Activated CD8-positive, alpha-beta memory T cell treated with anti-CD3 and anti-CD28 coated beads for 48 hours (primary cell): ENCODE measurements at regions not wholly inside any gene's neighbourhood (a gene's known extent, or its start where the extent isn't known, plus 50 kb on each side); places are given as distances from the start of the nearest gene placed in this dataset.

Experiments used
- DNase-seq, 3 experiments: peaks; one replicate each; pipeline ENCODE4 v3.0.0-alpha.2; 2020; ENCODE audit warnings: low read depth in 2 of 3, low spot score in 2 of 3

GRCh38 chr3:104521606-104522336, 844.9 kb upstream of the ALCAM start:
- no peak for DNase-seq

GRCh38 chr3:104523136-104523535, 843.6 kb upstream of the ALCAM start:
- no peak for DNase-seq

- no peak for DNase-seq
Measured at GRCh38 chr3:104526901-104527401, 839.8 kb upstream of the ALCAM start.

DNA sequence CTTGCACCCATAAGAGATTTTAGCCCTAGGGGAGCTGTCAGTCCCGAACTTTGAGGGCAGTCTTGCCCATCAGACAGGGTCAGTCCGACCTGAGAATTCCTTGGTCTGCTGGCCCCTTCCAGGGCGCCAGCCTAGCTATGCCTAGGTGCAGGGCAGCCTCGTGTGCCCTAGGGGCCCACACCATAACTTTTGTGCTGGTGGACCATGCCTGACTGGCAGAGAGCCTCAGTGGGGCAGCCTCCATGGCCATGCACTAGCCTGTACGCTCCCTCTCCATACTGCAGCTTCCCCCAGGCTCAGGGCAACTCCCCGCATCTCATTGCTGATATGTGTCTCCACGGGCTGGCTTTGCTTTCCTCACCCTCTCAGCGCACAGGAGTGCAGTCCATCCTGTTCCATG, 835.8 kb upstream of the ALCAM start:
- no peak for DNase-seq

DNA sequence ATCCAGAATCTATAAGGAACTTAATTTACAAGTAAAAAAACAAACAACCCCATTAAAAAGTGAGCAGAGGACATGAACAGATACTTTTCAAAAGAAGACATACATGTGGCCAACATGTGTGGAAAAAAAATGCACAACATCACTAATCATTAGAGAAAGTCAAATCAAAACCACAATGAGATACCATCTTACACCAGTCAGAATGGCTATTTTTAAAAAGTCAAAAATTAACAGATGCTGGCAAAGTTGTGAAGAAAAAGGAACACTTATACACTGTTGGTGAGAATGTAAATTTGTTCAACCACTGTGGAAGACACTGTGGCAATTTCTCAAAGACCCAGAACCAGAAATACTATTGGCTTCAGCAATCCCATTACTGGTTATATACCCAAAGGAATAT, 830.0 kb upstream of the ALCAM start:
- no peak for DNase-seq

GRCh38 chr3:104537323-104537722, 829.4 kb upstream of the ALCAM start:
- DNase-seq = no peak

- no peak for DNase-seq
Measured at GRCh38 chr3:104546301-104546700, 820.4 kb upstream of the ALCAM start.

DNA sequence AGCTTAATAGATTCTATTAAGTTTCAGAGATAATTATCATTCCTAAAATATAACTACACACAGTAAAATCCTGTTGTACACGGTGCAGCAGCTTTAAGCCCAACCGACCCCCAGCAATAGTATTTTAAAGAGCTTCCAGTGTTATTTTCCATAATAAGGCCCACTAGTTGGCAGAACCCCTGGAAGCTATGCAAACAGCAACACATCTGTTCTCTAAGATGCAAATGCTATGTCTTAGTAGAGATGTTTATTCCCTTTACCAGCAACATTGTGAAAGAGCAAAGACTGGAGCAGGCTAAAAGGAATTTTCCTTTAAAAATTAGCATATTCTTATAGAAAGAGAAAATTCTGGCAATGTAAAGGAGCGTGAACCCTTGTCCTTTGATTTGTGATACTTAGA, 819.7 kb upstream of the ALCAM start:
- no peak for DNase-seq

DNA sequence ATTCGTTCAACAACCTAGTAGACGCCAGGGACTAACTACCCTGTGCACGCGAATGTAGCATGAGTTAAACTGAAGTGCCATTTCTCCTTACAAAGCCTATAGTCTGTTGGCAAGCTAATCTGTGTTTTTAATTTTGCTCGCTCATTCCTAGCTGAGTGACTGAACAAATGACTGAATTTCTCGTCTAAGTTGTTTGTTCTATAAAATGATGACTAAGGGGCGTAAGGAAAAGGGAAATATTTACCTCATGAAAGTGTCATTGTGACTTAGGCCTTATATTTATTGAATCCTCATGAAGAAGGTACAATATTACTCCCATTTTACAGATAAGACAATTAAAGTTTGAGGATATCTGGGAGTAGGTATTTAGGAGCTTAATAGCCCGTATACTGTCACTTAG, 818.3 kb upstream of the ALCAM start:
- no peak for DNase-seq

GRCh38 chr3:104549099-104549714, 817.5 kb upstream of the ALCAM start:
- no peak for DNase-seq

DNA sequence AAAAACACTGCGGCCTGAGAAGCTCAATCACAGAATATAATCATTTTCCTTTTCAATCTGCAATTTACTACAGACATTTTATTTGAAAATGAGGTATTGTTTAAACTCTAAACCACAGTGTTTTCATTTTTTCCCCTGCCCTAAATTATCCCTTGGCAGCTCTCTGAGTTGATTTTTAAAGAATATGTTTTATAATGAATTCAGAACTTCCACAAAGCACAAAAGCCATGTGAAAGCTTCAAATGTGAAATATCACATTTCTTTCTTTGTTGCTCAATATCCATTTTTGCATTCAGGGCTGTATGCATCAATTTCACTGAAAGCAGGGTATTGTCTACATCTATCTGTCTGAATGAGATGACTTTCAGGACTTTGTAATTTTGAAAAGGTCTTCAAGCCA, 813.6 kb upstream of the ALCAM start:
- no peak for DNase-seq

GRCh38 chr3:104554425-104554824, 812.3 kb upstream of the ALCAM start:
- no peak for DNase-seq

- no peak for DNase-seq
Measured at GRCh38 chr3:104555728-104556127, 811.0 kb upstream of the ALCAM start.

DNA sequence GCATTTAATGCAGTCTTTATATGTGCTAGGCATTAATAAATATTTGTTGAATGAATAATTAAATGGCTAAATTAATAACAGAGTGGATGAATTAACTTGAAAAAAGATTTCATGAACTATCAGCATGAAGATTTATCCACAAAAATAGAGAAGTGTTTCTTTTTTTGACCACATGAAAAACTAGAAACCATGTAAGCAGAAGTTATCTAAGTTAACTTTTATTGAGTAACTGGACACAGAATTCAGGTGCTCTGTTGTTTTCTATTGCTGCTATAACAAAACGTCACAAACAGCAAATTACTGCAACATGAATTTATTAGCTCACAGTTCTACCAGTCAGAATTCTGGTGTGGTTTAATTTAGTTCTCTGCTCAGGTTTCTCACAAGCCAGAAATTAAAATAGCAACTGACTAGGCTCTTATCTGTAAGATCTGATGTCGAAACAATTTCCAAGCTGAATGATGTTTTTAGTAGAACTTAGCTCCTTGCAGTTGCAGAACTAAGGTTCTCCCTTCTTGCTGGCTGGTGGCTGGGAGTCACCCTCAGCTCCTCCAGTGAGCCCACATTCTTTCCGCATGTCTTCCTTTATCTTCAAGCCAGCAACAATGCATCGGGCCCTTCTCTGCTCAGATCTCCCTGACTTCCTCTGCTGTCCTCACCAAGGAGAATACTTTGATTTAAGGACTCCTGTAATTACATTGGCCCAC, 810.2 kb upstream of the ALCAM start:
- DNase-seq = no peak

GRCh38 chr3:104561324-104561723, 805.4 kb upstream of the ALCAM start:
- no peak for DNase-seq

- DNase-seq = peak in 2 of 3 experiments; percentile 11 to 12
Measured at GRCh38 chr3:104564045-104564643, 802.6 kb upstream of the ALCAM start.

GRCh38 chr3:104566054-104566453, 800.7 kb upstream of the ALCAM start:
- DNase-seq = no peak

- DNase-seq = no peak
Measured at GRCh38 chr3:104575634-104576033, 791.1 kb upstream of the ALCAM start.

- DNase-seq = no peak
Measured at GRCh38 chr3:104578558-104578957, 788.2 kb upstream of the ALCAM start.

DNA sequence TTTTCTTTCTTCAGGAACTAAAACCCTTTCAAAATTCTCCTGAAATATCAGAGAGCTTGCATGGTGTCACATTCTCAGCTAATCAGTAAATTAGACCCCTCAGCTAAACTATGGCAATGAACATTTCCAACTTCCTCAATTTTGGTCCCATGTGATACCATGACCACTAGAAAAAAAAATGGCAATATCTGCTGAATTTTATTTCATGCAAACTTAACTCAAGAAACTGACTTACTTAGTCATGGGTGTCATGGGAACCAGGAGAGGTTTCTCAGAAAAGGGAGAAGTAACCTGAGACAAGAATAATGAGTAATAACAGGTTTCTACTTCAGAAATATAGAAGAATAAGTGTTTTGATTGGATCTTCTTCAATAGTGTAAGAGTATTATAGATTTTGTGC, 784.6 kb upstream of the ALCAM start:
- DNase-seq = no peak

DNA sequence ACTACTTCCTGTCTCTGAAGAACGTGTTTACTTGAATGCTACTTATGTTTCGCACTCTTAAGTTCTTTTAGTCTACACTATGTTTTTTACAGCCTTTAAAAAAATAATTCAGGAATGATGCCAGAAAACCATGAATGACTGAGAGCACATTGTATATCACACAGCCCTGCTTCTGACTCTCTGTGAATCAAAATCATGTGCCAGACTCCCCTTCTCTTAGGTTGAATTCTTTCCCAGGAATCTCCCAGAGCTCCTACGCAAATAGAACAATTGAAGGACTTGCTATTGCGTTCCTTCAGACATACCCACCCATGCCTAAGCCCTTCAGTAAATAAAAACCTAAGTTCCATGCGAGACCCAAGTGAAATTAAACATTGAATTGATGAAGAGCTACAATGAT, 782.0 kb upstream of the ALCAM start:
- no peak for DNase-seq

GRCh38 chr3:104586344-104586743, 780.4 kb upstream of the ALCAM start:
- no peak for DNase-seq
